Suprapubic skin (tissue), 3 donors: ENCODE measurements at regions not wholly inside any gene's neighbourhood (a gene's known extent, or its start where the extent isn't known, plus 50 kb on each side); places are given as distances from the start of the nearest gene placed in this dataset.

ENCODE experiments used
- CTCF ChIP-seq, 2 donors: fragments of 200-600 bp in 1 of 2; fragments of 450-650 bp in 1 of 2; sonication (generic) in 1 of 2; IDR thresholded peaks; one replicate each; pipeline ENCODE4 v1.5.1; 2016 to 2019; ENCODE audit warnings: antibody characterized with exemption in 2 of 2, mild to moderate bottlenecking in 1 of 2, moderate library complexity in 1 of 2
- POLR2A ChIP-seq, 2 donors: fragments of 450-650 bp; IDR thresholded peaks; one replicate each; pipeline ENCODE4 v1.6.1; 2017; ENCODE audit warnings: antibody characterized with exemption in 2 of 2, mild to moderate bottlenecking in 2 of 2, moderate library complexity in 2 of 2

GRCh38 chr13:112143753-112144615 lies 77.0 kb downstream of the SOX1 start:
- TF ChIP-seq CTCF (IDR thresholded peaks at IDR 0.05) (no peak), POLR2A (IDR thresholded peaks at IDR 0.05) (no peak)
